ACHN (cell line): ENCODE measurements at regions not wholly inside any gene's neighbourhood (a gene's known extent, or its start where the extent isn't known, plus 50 kb on each side); places are given as distances from the start of the nearest gene placed in this dataset.

Experiments
- DNase-seq: peaks from one replicate; pipeline ENCODE4 v3.0.0-alpha.2; 2015
- in situ Hi-C: cut with HindIII; loops from 2 replicates; pipeline ENCODE4 v1.10.0; 2017; ENCODE audit warnings: low sequenced_read_pairs, low pct_ligation_motif_present, low pct_unique_long_range_greater_than_20kb

DNA sequence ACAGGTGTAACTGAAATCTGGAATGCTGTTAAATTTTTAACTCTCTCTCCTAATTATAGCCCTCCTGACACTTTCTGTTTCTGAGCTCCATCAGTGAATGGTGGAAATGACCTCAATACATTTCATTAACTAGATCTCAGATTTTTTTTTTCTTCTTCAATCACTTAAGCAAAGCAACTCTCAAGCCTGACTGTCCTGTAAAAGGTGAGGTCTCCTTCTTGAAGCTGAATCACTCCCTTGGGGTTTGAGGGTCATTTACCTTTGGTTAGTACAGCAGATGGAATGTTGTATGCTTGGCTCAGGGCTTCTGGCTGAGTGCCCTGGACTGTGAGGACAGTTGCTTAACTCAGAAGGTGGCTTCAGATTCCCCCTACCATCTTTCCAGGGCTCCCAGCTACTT lies 518.7 kb downstream of the PTPRC start:
- DNase-seq: peak; percentile 22
- in situ Hi-C loops: no loop called here

DNA sequence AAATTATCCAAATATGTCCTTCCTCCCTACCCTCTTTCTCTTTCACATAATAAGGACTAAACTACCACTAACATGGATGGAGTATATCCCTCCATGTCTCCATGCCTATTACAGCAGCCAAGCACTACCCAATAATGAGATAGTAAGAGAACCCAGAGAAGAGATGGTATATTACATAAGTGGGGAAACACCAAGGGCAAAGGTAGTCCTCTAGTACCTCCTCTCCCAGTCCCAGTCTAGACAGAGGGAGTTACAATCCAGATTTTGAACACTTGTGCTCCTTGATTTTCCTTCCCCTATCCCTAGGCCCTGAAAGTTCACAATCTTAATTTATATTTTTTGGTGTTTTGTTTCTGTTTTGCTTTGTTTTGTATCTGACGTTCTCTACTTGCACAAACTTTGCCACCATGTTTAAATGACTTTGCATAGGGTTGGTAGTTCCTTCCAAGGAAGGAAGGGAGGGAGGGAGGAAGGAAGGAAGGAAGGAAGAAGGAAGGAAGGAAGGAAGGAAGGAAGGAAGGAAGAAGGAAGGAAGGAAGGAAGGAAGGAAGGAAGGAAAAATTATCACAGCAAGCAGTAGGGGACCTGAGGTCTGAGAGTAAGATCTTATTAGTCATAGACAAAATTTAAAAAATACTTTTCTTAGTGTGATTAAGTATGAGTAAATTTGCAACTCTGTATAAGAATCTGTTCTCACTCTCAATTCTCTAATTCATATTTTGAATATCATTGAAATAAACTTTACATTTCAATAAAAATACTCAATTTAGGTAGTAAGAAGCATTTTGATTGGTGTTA lies 521.9 kb downstream of the PTPRC start:
- in situ Hi-C loops: no loop called here
- no peak for DNase-seq

DNA sequence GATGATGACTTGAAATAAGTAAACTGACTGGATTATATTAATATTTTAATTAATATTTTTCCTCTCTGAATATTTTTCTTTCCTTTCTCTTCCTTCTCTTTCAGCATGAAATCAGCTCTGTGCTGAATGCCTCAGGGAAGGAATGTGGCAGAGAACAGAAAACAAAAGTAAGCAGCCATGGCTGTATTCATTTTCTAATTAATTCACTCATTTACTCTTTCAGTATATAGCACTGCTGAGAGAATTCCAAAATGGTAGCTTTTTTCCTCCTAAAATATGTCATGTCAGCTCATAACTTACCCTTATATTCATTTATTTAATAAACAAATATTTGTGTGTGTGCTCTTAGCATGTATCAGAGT lies 522.5 kb downstream of the PTPRC start:
- in situ Hi-C loops: no loop called here
- no peak for DNase-seq

DNA sequence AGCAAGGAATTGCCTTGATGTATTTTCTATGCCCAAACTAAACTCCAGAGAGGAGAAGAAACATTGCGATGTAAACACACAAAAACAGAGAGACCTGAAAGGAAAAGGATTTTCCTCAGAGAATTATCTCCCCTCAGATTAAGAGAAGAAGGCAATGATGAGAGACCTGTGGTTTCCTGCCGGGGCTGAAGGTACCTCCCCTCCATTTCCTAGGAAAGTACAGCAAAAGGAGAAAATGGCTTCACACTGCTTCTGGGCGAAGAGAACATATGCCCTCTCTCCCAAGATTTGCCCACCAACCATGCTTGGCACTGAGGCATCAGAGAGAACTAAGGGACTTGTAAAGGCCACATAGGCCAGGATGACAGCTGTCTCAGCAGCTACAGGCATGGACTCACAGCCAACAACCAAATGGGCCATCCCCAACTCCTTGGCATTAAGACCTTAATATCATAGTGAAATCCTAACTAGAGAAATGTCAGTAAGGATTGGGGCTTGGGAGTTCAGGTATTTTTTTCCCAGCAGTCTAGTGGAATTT lies 523.0 kb downstream of the PTPRC start:
- no peak for DNase-seq
- in situ Hi-C loops: no loop called here

DNA sequence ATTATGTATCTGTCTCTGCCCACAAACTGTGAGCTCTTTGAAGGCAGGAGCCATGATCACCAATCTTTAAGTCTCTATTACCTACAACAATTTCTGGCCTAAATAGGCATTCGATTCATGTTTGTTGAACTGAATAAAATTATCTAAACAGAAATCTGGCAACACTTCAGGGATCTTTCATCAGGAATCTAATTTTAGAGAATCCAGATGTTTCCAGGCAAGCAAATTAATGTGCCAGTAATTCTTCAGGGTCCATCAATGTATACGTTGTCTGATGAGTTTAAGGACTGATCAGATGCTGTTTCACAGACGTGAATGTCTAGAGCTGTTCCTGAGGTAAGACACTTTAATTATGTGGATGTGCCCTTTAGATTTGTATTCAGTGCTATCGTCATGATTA lies 524.4 kb downstream of the PTPRC start:
- in situ Hi-C loops: no loop called here
- DNase-seq: no peak

DNA sequence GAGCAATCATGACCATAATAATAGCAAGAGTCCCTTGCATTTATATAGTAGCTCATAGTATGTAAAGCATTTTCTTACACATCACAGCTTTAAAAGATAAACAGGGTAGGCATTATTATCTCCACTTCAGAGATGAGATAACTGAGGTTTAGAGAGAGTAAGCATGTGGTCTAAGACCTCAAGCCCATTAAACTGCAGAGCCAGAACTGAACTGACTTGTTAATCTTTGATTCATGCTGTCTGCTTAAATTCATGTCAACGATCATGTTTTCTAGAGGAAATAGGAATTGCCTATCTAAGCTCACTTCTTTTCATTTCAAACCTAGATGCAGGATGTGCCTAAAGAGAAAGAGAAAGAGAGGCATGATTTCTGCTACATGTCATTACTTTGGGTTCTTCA lies 524.8 kb downstream of the PTPRC start:
- in situ Hi-C loops: no loop called here
- DNase-seq: no peak

DNA sequence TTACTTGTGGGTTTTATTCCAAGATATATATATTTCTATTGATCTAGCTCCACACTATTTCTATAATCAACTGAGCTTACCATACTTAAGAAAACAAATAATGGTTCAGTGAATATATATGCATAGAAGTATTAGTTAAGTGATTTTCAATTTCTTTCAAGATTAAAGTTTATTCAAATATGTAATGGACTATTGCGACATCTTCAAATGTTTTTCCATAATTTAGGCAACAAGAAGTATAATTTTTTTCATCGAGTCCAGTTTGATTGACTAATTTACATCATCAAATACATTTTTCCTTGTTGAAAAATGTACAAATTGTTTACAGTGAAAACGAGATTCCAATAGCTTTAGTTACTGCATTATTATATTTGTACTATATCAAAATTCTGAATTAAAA lies 528.6 kb downstream of the PTPRC start:
- DNase-seq: no peak
- in situ Hi-C loops: no loop called here

DNA sequence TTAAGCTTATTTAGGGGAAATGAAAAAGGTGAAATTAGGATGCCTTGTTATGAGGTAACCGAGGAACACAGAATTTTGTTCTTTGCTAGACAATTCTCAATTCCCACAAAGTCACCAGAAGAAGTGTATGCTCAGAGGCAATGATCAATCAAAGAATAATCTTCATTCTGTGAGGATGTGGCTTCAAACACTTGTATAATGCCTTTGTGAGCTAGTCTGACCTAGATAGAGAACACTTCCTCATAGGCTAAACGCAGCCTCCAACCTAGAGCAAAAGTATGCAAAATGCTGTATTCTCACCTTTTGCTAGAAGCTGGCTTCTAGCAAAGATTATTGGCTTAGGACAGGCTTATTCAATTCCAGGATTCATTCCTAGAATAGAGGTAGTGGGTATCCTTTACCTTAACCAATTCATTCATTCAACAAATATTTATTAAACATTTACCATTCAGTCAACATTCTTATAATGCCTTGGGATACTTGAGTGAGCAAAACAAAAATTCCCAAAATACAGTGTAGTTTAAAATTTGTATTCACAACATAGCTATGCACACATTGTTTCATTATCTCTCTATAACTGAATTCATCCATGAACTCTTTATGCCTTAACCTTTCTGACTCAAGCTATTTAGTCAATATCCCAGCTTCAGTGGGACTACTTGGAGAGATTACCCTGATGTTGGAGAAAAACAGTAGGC lies 530.2 kb downstream of the PTPRC start:
- in situ Hi-C loops: no loop called here
- DNase-seq: no peak

DNA sequence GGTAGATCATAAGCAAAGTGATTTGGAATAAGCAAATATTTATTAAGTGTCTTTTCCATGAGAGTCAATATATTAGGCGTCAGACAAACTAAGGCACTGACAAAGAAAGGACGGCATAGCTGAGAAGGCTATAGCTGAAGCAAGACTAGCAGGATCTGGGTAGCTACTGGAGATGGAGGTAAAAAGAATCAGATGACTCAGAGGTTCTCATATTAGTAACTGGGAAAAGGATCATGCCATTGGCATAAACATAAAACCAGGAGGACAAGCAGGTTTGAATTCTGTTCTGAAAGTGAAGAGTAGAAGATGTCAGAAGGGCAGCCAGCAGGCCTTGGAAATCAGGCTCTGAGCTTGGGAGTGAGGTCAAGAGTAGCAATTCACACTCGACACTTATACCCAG lies 531.9 kb downstream of the PTPRC start:
- DNase-seq: no peak
- in situ Hi-C loops: no loop called here

DNA sequence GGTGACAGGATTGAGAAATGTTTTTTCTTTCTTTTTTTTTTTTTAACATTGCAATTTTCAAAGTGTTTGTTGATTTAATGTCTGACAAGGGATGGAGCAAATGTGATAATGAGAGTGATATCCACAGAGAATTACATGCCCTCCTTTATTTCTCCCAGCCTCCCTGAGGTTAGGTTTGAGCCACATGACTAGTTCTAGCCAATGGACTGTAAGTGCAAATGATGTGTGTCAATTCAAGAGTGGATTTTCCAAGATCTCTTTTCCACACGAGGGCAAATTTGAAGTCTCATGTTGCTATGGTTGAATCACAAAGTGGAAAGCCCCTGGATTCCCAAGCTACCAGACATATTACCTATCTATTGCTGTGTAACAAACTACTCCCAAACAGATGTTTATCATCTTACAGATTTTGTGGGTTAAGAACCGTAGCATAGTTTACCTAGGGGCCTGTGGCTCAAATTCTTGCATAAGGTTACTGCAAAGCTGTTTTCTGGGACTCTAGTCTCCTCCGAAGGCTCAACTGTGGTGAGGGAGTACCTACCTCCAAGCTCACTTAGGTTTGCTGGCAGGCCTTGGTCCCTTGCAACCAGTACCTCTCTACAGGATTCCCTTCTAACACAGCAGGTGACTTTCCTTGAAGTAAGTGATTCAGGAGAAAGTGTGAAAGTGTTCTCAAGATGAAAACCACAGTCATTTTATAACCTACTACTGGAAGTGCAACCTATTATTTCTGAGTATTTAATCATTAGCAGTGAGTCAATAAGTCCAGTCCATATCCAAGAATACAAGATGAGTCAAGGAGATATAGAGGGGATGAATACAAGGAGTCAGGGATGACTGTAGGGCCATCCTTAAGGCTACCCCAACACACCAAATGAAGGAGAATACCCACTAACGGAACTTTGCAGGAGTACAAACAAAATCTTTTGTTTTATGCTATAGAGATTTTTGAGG lies 533.6 kb downstream of the PTPRC start:
- in situ Hi-C loops: no loop called here
- no peak for DNase-seq

DNA sequence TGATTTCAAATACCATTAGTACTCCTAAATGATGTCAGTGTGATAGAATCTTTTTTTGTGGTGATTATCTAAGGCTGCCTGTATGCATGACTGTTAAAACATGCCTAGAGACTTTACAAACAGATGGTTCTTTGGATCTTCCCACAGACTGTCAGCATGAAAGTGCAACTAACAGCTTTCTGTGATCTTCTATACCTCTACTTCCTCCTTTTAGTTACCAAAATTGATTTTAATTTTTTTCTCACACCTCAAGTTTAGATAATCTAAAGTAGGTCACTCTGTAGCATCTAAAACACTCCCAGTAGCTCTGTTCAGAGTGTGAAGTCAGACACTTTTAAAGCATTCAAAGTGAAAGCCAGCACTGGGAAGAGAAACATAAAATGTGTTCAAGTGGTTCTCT lies 534.5 kb downstream of the PTPRC start:
- in situ Hi-C loops: no loop called here
- no peak for DNase-seq

DNA sequence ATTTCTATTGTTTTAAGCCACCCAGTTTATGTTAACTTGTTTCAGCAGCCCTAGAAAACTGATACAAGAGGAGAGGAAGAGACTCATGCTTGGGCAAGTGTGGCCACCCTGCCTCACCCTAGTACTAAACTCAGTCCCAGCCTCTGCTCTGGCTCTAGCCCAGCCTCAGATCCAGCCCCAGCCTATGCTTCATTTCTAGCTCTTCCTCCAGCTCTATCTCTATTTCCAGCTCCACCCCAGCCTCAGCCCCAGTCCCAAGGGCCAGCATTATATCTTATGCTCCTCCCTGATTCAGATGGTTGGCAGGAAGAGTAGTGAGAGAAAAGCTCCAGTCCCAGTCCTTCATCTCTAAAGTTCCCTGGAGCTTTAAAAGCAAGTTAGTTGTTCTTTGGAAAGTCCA lies 535.5 kb downstream of the PTPRC start:
- in situ Hi-C loops: no loop called here
- DNase-seq: no peak

DNA sequence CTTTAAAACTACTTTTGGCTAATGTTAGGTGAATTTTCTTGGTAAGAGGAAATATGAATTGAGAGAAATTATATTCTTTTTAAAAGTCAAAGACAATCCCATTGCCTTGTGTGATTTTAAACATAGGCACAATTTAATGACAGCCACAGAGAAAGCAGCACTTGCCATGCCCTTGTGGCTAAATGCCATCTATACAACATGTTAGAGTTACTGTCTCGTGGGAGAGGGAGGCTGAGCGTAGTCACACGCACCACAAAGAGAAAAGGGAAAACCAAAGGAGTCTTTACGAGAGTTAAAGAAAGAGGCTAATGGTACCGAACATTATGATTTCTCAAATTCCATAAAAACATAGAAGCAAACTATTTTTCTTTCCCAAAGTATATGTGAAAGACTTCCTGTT lies 537.9 kb downstream of the PTPRC start:
- in situ Hi-C loops: no loop called here
- no peak for DNase-seq

DNA sequence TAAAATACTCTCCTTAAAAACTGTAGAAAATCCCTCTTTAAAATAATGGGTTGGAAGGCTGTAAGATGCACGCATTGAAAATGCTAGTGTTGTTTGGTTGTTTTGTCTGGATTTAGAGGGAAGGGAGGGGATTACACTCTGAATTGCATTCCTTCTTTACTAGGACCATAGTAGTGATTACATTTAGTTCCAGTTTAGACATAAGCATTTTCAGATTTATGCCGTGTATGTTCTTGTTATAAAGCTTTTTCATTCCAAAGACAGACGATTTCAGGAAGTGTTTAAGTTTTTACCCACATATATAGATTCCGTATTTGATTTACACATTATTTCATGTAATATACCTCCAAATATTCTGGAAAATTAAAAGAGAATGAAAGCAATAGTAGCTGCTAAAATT lies 538.4 kb downstream of the PTPRC start:
- in situ Hi-C loops: no loop called here
- DNase-seq: no peak

DNA sequence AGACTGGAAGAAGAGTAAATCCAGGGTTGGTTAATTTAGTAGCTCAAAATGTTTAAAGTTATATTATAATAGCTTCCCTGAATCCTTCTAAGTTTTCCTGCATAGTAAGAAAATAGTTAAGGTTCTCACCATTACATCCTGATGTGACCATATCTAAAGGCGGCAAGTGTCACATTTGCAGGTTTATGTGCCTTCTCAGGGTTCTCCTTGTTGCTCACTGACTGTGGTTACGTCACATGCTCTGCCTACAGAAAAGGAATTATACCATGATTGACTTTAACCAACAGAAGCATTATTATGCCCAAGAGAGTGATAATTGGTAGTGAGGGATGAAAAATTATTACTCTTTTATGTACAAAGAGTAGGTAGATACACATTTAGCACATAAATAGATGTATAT lies 539.8 kb downstream of the PTPRC start:
- DNase-seq: no peak

DNA sequence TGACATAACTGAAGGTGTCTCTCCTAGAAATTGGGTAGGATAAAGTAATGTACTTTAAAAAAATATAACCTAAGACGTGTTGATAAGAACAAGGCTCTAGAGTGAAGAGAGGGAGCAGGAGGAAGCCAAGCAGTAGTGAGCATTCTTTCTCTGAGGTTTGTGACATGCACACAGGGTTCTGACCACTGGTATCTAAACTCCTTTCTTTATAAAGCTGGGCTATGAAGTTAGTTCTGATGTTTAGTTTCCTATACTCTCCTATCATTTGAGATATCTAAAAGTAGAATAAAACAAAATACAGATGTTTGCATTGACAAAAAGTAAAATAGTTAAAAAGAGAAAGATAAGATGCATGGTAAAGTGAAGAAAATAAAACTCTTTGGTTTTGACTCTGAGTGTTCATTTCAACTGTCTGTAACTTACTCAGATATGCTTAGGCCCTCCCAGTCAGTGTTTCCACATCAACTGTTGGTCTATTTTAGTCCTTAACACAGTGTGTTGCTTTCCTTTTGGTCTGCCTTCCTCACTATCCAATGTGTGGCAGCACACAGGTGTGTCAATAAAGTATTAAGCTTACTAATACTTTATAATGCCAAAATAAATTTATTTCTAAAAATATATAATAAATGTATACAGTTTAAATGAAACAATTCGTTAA lies 543.5 kb downstream of the PTPRC start:
- no peak for DNase-seq
- in situ Hi-C loops: no loop called here

More for the DNA sequence above, 539.8 kb downstream of the PTPRC start:
- in situ Hi-C loops: no loop called here

DNA sequence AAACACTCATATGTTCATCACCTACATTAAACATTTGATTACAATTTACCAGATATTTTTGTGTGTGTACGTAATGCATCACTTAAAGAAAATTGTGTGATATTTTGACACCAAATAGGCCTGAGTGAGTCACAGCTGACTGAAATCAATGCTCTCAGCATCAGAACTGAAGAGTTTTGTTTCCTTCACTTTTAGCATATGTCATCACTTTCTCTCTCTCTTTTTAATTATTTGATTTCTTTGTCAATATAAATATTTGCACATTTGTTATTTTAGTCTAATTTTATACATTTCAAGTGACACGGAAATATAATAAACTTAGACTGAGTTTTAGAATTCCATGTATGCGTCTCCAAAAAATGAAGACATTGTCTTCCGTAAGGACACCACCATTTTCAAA lies 545.3 kb downstream of the PTPRC start:
- no peak for DNase-seq
- in situ Hi-C loops: no loop called here

DNA sequence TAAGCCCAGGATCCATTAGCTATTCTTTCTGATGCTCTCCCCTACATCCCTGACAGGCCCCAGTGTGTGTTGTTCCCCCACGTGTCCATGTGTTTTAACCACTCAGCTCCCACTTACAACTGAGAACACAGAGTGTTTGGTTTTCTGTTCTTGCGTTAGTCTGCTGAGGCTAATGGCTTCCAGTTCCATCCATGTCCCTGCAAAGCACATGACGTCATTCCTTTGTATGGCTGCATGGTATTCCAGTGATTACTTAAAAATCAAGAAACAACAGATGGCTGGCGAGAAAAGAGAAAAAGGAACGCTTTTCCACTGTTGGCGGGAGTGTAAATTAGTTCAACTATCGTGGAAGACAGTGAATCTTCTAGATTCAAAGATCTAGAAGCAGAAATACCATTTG lies 556.0 kb downstream of the PTPRC start:
- in situ Hi-C loops: no loop called here
- no peak for DNase-seq

DNA sequence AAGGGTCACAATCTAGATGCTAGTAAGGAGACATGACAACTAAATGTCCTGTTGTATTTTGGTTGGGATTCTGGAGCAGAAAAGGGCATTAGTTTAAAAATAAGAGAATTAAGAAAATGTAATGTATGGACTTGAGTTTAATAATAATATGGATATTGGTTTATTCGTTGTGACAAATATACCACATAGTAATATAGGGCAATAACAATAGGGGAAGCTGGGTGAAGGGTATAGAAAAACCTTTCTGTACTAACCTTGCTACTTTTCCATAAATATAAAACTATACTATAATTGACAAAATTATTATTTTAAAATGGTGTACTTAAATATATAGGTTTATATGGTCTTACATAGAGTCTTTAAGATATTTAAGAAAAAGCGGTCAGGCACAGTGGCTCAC lies 558.9 kb downstream of the PTPRC start:
- in situ Hi-C loops: no loop called here
- DNase-seq: no peak
